ENCODE measurements at regions not wholly inside any gene's neighbourhood (a gene's known extent, or its start where the extent isn't known, plus 50 kb on each side); places are given as distances from the start of the nearest gene placed in this dataset.

GRCh38 chr3:20604659-20605058, 418.7 kb upstream of the SGO1 start:
- Mint-ChIP-seq H3K27me3 (ENCODE audit: low read depth) (peaks cover 4% of the 10 kb centered on the region), H3K27ac (no peak overlapping the region), H3K4me3 (no peak overlapping the region), H3K9me3 (peaks cover 22% of the 10 kb centered on the region), H3K36me3 (ENCODE audit: low read depth) (no peaks in the 10 kb centered on the region), H3K4me1 (no peaks in the 10 kb centered on the region)
- no peak for TF ChIP-seq CTCF (IDR thresholded peaks at IDR 0.05; ENCODE audit: unreplicated experiment in 3 of 3)

GRCh38 chr3:20589275-20589674, 403.3 kb upstream of the SGO1 start:
- H3K36me3 Mint-ChIP-seq (ENCODE audit: low read depth), result no peaks in the 10 kb centered on the region
- no peak overlapping the region for H3K27ac Mint-ChIP-seq
- no peak overlapping the region for H3K4me3 Mint-ChIP-seq
- TF ChIP-seq CTCF (IDR thresholded peaks at IDR 0.05; ENCODE audit: unreplicated experiment in 3 of 3), result no peak
- H3K4me1 Mint-ChIP-seq, result peaks cover 7% of the 10 kb centered on the region
- H3K9me3 Mint-ChIP-seq, result peaks cover 12% of the 10 kb centered on the region
- H3K27me3 Mint-ChIP-seq (ENCODE audit: low read depth), result no peaks in the 10 kb centered on the region

- peaks cover 7% of the 10 kb centered on the region for H3K4me1 Mint-ChIP-seq
- H3K27me3 Mint-ChIP-seq (ENCODE audit: low read depth), result no peaks in the 10 kb centered on the region
- no peak overlapping the region for H3K4me3 Mint-ChIP-seq
- H3K27ac Mint-ChIP-seq, result no peak overlapping the region
- H3K36me3 Mint-ChIP-seq (ENCODE audit: low read depth), result no peaks in the 10 kb centered on the region
- H3K9me3 Mint-ChIP-seq, result peaks cover 12% of the 10 kb centered on the region
- TF ChIP-seq CTCF (IDR thresholded peaks at IDR 0.05; ENCODE audit: unreplicated experiment in 3 of 3), result no peak
Measured at GRCh38 chr3:20588781-20589180, 402.8 kb upstream of the SGO1 start.

- Mint-ChIP-seq H3K4me1 (peaks cover 7% of the 10 kb centered on the region), H3K4me3 (no peak overlapping the region), H3K36me3 (ENCODE audit: low read depth) (no peaks in the 10 kb centered on the region), H3K9me3 (peaks cover 4% of the 10 kb centered on the region), H3K27ac (no peak overlapping the region), H3K27me3 (ENCODE audit: low read depth) (no peaks in the 10 kb centered on the region)
- TF ChIP-seq CTCF (IDR thresholded peaks at IDR 0.05; ENCODE audit: unreplicated experiment in 3 of 3), result no peak
Measured at GRCh38 chr3:20583648-20584047, 397.6 kb upstream of the SGO1 start.

GRCh38 chr3:20576228-20576627, 390.2 kb upstream of the SGO1 start:
- no peaks in the 10 kb centered on the region for H3K27me3 Mint-ChIP-seq (ENCODE audit: low read depth)
- H3K4me3 Mint-ChIP-seq, result no peak overlapping the region
- no peaks in the 10 kb centered on the region for H3K4me1 Mint-ChIP-seq
- TF ChIP-seq CTCF (IDR thresholded peaks at IDR 0.05; ENCODE audit: unreplicated experiment in 3 of 3), result no peak
- no peaks in the 10 kb centered on the region for H3K36me3 Mint-ChIP-seq (ENCODE audit: low read depth)
- H3K9me3 Mint-ChIP-seq, result no peaks in the 10 kb centered on the region
- peak overlapping the region in 1 of 3 experiments; percentile 46 for H3K27ac Mint-ChIP-seq

- H3K27ac Mint-ChIP-seq, result no peak overlapping the region
- H3K36me3 Mint-ChIP-seq (ENCODE audit: low read depth), result no peaks in the 10 kb centered on the region
- no peaks in the 10 kb centered on the region for H3K9me3 Mint-ChIP-seq
- TF ChIP-seq CTCF (IDR thresholded peaks at IDR 0.05; ENCODE audit: unreplicated experiment in 3 of 3), result no peak
- H3K4me1 Mint-ChIP-seq, result no peaks in the 10 kb centered on the region
- H3K27me3 Mint-ChIP-seq (ENCODE audit: low read depth), result no peaks in the 10 kb centered on the region
- no peak overlapping the region for H3K4me3 Mint-ChIP-seq
Measured at GRCh38 chr3:20575146-20575545, 389.1 kb upstream of the SGO1 start.

All from nephron (organoid).